Liver (tissue), 8 donors: ENCODE measurements at regions not wholly inside any gene's neighbourhood (a gene's known extent, or its start where the extent isn't known, plus 50 kb on each side); places are given as distances from the start of the nearest gene placed in this dataset.

Experiments used
- DNase-seq: peaks from one replicate; pipeline ENCODE4 v3.0.0-alpha.2; 2017; ENCODE audit warnings: low spot score
- H3K27ac ChIP-seq, 2 donors: one replicate each; pipeline ENCODE4 v1.7.0; 2013; ENCODE audit warnings: inconsistent platforms in 2 of 2, low read length in 2 of 2, control low read depth in 1 of 2, low read depth in 1 of 2, mild to moderate bottlenecking in 1 of 2
- H3K27me3 ChIP-seq, 4 donors: one replicate each; pipeline versions ENCODE4 v1.6.1 to v1.7.0; 2013; ENCODE audit warnings: low read length in 3 of 4, inconsistent platforms in 1 of 4, mild to moderate bottlenecking in 1 of 4, moderate library complexity in 1 of 4; ENCODE audit not compliant: control insufficient read depth in 4 of 4, insufficient read depth in 4 of 4
- H3K36me3 ChIP-seq, 4 donors: one replicate each; pipeline versions ENCODE4 v1.6.1 to v1.7.0; 2013; ENCODE audit warnings: low read length in 3 of 4, mild to moderate bottlenecking in 3 of 4, low read depth in 1 of 4, moderate library complexity in 1 of 4; ENCODE audit not compliant: control insufficient read depth in 4 of 4, insufficient read depth in 3 of 4
- H3K4me1 ChIP-seq, 4 donors: one replicate each; pipeline versions ENCODE4 v1.6.1 to v1.7.0; 2013; ENCODE audit warnings: low read length in 3 of 4, mild to moderate bottlenecking in 3 of 4, moderate library complexity in 1 of 4; ENCODE audit not compliant: control insufficient read depth in 4 of 4, insufficient read depth in 4 of 4
- H3K4me3 ChIP-seq, 3 donors: one replicate each; pipeline versions ENCODE4 v1.6.1 to v1.7.0; 2013; ENCODE audit warnings: low read length in 3 of 3, control low read depth in 1 of 3, low read depth in 1 of 3, mild to moderate bottlenecking in 1 of 3
- H3K9ac ChIP-seq, 2 donors: one replicate each; pipeline ENCODE4 v1.7.0; 2013; ENCODE audit warnings: low read length in 2 of 2, mild to moderate bottlenecking in 2 of 2, moderate library complexity in 2 of 2, control low read depth in 1 of 2, low read depth in 1 of 2
- H3K9me3 ChIP-seq, 4 donors: one replicate each; pipeline versions ENCODE4 v1.6.1 to v1.7.0; 2013; ENCODE audit warnings: low read length in 3 of 4; ENCODE audit not compliant: control insufficient read depth in 4 of 4
- EGR1 ChIP-seq, 2 donors: IDR thresholded peaks; 2 replicates each; pipeline ENCODE4 v1.6.1; 2016 to 2018; ENCODE audit warnings: antibody characterized with exemption in 2 of 2, low read depth in 2 of 2
- FOXA1 ChIP-seq: IDR thresholded peaks from 2 replicates; pipeline ENCODE4 v1.6.1; 2016; ENCODE audit warnings: antibody characterized with exemption
- FOXA2 ChIP-seq: IDR thresholded peaks from 2 replicates; pipeline ENCODE4 v1.6.1; 2016; ENCODE audit warnings: antibody characterized with exemption
- GABPA ChIP-seq, 2 donors: IDR thresholded peaks in 1 of 2; conservative IDR thresholded peaks in 1 of 2; 2 replicates each; pipeline ENCODE4 v1.6.1; 2016; ENCODE audit warnings: antibody characterized with exemption in 2 of 2, mild to moderate bottlenecking in 1 of 2, moderate library complexity in 1 of 2
- HNF4A ChIP-seq, 2 donors: conservative IDR thresholded peaks; 2 replicates each; pipeline ENCODE4 v1.6.1; 2016; ENCODE audit warnings: antibody characterized with exemption in 2 of 2, mild to moderate bottlenecking in 2 of 2
- JUND ChIP-seq, 2 donors: IDR thresholded peaks; 2 replicates each; pipeline ENCODE4 v1.6.1; 2016; ENCODE audit warnings: antibody characterized with exemption in 2 of 2
- NR2F2 ChIP-seq: IDR thresholded peaks from 2 replicates; pipeline ENCODE4 v1.6.1; 2016; ENCODE audit warnings: antibody characterized with exemption
- RAD21 ChIP-seq, 2 donors: IDR thresholded peaks; 2 replicates each; pipeline ENCODE4 v1.6.1; 2016; ENCODE audit warnings: antibody characterized with exemption in 2 of 2, mild to moderate bottlenecking in 2 of 2
- RXRA ChIP-seq, 2 donors: IDR thresholded peaks; 2 replicates each; pipeline ENCODE4 v1.6.1; 2017 to 2018; ENCODE audit warnings: antibody characterized with exemption in 2 of 2, mild to moderate bottlenecking in 1 of 2
- SP1 ChIP-seq: IDR thresholded peaks from 2 replicates; pipeline ENCODE4 v1.6.1; 2018; ENCODE audit warnings: antibody characterized with exemption, mild to moderate bottlenecking
- TAF1 ChIP-seq: conservative IDR thresholded peaks from 2 replicates; pipeline ENCODE4 v1.6.1; 2016; ENCODE audit warnings: antibody characterized with exemption, mild to moderate bottlenecking
- YY1 ChIP-seq: IDR thresholded peaks from 2 replicates; pipeline ENCODE4 v1.6.1; 2016; ENCODE audit warnings: antibody characterized with exemption, mild to moderate bottlenecking
- WGBS: extraction: QIAGEN DNeasy Blood & Tissue Kit; methylation state at CpG from one replicate; pipeline ENCODE4 v1.1.7; 2013; 5-methylcytosine and 5-hydroxymethylcytosine counted together
- TF ChIP-seq, protein P1 (sequence below): IDR thresholded peaks from 2 replicates; pipeline ENCODE4 v1.6.1; 2016; ENCODE audit warnings: antibody characterized with exemption, mild to moderate bottlenecking
- TF ChIP-seq, protein P2 (sequence below): IDR thresholded peaks from 2 replicates; pipeline ENCODE4 v1.6.1; 2016; ENCODE audit warnings: antibody characterized with exemption
- TF ChIP-seq, protein P3 (sequence below): fragments of 150-350 bp; IDR thresholded peaks from 2 replicates; pipeline ENCODE4 v1.5.1; 2017; ENCODE audit warnings: improper control_type of control experiment, low read depth, low read length; ENCODE audit not compliant: missing input control
- TF ChIP-seq, protein P4 (sequence below): IDR thresholded peaks from 2 replicates; pipeline ENCODE4 v1.6.1; 2016; ENCODE audit warnings: antibody characterized with exemption
- TF ChIP-seq, protein P5 (sequence below): IDR thresholded peaks from 2 replicates; pipeline ENCODE4 v1.6.1; 2016; ENCODE audit warnings: antibody characterized with exemption
- donor health status: healthy.
- donor health status: healthy.
- donor health status: healthy.
- donor health status: healthy.
- donor health status: healthy.

DNA sequence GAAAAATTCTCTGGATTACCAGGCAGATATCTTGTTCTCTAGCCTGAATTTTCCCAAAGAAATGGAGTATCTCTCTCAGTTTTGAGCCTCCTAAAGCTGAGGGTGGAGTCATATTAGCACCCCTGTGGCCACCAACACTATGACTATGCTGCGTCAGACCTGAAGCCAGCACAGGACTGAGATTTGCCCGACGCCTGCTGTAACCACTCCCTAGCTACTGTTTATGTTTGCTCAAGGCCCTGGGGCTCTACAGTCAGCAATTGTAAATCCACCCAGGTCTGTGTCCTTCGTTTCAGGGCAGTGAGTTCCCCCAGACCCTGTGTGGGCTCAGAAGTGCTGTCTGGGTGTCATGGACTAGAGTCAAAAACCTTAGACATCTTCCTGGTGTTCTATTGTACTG is 61.4 kb downstream of the ZXDA start:
- no peak for DNase-seq
- H3K4me3 ChIP-seq: no peak overlapping the region
- WGBS: 79% methylated on average over 4 of the region's 4 CpGs
- no peaks in the 10 kb centered on the region for H3K27me3 ChIP-seq
- H3K27ac ChIP-seq: no peak overlapping the region
- H3K9me3 ChIP-seq: no peaks in the 10 kb centered on the region
- no peak for TF ChIP-seq RXRA (IDR thresholded peaks at IDR 0.05)
- no peak for TF ChIP-seq GABPA (IDR thresholded peaks at IDR 0.05 in 1 of 2, conservative IDR thresholded peaks at IDR 0.05 in 1 of 2)
- TF ChIP-seq, protein P1, sequence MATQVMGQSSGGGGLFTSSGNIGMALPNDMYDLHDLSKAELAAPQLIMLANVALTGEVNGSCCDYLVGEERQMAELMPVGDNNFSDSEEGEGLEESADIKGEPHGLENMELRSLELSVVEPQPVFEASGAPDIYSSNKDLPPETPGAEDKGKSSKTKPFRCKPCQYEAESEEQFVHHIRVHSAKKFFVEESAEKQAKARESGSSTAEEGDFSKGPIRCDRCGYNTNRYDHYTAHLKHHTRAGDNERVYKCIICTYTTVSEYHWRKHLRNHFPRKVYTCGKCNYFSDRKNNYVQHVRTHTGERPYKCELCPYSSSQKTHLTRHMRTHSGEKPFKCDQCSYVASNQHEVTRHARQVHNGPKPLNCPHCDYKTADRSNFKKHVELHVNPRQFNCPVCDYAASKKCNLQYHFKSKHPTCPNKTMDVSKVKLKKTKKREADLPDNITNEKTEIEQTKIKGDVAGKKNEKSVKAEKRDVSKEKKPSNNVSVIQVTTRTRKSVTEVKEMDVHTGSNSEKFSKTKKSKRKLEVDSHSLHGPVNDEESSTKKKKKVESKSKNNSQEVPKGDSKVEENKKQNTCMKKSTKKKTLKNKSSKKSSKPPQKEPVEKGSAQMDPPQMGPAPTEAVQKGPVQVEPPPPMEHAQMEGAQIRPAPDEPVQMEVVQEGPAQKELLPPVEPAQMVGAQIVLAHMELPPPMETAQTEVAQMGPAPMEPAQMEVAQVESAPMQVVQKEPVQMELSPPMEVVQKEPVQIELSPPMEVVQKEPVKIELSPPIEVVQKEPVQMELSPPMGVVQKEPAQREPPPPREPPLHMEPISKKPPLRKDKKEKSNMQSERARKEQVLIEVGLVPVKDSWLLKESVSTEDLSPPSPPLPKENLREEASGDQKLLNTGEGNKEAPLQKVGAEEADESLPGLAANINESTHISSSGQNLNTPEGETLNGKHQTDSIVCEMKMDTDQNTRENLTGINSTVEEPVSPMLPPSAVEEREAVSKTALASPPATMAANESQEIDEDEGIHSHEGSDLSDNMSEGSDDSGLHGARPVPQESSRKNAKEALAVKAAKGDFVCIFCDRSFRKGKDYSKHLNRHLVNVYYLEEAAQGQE: no peak
- TF ChIP-seq JUND (IDR thresholded peaks at IDR 0.05): no peak
- no peak for TF ChIP-seq FOXA2
- TF ChIP-seq NR2F2: no peak
- TF ChIP-seq, protein P2, sequence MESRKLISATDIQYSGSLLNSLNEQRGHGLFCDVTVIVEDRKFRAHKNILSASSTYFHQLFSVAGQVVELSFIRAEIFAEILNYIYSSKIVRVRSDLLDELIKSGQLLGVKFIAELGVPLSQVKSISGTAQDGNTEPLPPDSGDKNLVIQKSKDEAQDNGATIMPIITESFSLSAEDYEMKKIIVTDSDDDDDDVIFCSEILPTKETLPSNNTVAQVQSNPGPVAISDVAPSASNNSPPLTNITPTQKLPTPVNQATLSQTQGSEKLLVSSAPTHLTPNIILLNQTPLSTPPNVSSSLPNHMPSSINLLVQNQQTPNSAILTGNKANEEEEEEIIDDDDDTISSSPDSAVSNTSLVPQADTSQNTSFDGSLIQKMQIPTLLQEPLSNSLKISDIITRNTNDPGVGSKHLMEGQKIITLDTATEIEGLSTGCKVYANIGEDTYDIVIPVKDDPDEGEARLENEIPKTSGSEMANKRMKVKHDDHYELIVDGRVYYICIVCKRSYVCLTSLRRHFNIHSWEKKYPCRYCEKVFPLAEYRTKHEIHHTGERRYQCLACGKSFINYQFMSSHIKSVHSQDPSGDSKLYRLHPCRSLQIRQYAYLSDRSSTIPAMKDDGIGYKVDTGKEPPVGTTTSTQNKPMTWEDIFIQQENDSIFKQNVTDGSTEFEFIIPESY: no peak
- TF ChIP-seq, protein P3, sequence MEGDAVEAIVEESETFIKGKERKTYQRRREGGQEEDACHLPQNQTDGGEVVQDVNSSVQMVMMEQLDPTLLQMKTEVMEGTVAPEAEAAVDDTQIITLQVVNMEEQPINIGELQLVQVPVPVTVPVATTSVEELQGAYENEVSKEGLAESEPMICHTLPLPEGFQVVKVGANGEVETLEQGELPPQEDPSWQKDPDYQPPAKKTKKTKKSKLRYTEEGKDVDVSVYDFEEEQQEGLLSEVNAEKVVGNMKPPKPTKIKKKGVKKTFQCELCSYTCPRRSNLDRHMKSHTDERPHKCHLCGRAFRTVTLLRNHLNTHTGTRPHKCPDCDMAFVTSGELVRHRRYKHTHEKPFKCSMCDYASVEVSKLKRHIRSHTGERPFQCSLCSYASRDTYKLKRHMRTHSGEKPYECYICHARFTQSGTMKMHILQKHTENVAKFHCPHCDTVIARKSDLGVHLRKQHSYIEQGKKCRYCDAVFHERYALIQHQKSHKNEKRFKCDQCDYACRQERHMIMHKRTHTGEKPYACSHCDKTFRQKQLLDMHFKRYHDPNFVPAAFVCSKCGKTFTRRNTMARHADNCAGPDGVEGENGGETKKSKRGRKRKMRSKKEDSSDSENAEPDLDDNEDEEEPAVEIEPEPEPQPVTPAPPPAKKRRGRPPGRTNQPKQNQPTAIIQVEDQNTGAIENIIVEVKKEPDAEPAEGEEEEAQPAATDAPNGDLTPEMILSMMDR: no peak
- TF ChIP-seq HNF4A (conservative IDR thresholded peaks at IDR 0.05): no peak
- TF ChIP-seq TAF1: no peak
- TF ChIP-seq SP1: no peak
- no peak for TF ChIP-seq EGR1 (IDR thresholded peaks at IDR 0.05; ENCODE audit: low read depth in 2 of 2)
- no peaks in the 10 kb centered on the region for H3K4me1 ChIP-seq
- no peaks in the 10 kb centered on the region for H3K36me3 ChIP-seq
- no peak overlapping the region for H3K9ac ChIP-seq

DNA sequence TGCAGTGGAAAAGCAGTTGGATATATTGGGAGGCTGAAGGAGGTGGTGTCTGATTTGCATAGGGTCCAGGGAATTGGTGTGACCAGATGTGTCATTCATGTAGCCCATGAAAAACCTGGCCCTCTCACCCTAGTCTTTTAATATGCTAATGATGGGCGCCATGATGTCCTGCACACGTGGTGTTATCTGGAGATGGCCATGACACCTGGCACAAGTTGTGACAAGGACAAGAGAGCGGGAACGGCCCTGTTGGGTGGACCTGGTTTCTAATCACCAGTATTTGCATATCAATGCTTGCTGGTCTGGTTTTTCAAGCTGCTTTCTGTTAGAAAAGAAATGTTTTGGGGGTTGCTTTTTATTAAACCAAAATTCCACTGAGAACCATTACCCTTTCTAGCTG is 87.4 kb downstream of the ZXDA start:
- Histone ChIP-seq H3K9me3 (no peaks in the 10 kb centered on the region), H3K27ac (no peak overlapping the region), H3K9ac (no peak overlapping the region), H3K4me3 (no peak overlapping the region), H3K36me3 (no peaks in the 10 kb centered on the region), H3K4me1 (peaks cover 0 to 10% (median 4%) of the 10 kb centered on the region in 4 donors), H3K27me3 (no peaks in the 10 kb centered on the region)
- no peak for DNase-seq
- WGBS: 50% methylated on average over 4 of the region's 4 CpGs
- TF ChIP-seq, protein P1: no peak
- TF ChIP-seq RAD21 (IDR thresholded peaks at IDR 0.05): no peak
- no peak for TF ChIP-seq GABPA (IDR thresholded peaks at IDR 0.05 in 1 of 2, conservative IDR thresholded peaks at IDR 0.05 in 1 of 2)
- no peak for TF ChIP-seq NR2F2
- TF ChIP-seq SP1: no peak
- TF ChIP-seq, protein P4, sequence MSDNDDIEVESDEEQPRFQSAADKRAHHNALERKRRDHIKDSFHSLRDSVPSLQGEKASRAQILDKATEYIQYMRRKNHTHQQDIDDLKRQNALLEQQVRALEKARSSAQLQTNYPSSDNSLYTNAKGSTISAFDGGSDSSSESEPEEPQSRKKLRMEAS: no peak
- TF ChIP-seq, protein P5, sequence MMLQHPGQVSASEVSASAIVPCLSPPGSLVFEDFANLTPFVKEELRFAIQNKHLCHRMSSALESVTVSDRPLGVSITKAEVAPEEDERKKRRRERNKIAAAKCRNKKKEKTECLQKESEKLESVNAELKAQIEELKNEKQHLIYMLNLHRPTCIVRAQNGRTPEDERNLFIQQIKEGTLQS: no peak
- TF ChIP-seq, protein P2: no peak
- no peak for TF ChIP-seq EGR1 (IDR thresholded peaks at IDR 0.05; ENCODE audit: low read depth in 2 of 2)
- no peak for TF ChIP-seq FOXA1
- no peak for TF ChIP-seq JUND (IDR thresholded peaks at IDR 0.05)
- TF ChIP-seq YY1: no peak
- no peak for TF ChIP-seq TAF1
- TF ChIP-seq FOXA2: no peak
